LHCN-M2 (cell line): ENCODE measurements at regions not wholly inside any gene's neighbourhood (a gene's known extent, or its start where the extent isn't known, plus 50 kb on each side); places are given as distances from the start of the nearest gene placed in this dataset.

Source experiments
- DNase-seq: peaks from one replicate; pipeline ENCODE4 v3.0.0-alpha.2; 2012; ENCODE audit warnings: low read depth

DNA sequence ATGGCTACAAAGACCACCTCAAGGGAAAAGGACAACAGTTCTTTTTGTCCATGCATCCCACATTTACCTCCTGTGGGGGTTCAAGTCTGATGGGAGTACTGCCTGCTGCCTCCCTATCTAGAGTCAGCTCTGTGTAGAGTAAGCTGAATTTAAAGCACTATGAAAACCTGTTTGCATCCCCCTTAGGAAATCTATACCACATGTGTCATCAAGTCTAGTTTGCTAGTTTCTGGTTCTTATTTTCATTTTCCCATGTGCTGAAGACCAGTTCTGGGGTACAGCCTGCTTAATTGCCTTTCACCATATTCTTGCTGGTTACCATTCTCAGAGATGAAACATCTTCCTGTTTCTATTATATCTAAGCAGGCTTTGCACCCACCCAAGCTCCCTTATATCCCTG, 470.3 kb downstream of the MBD2 start:
- no peak for DNase-seq

DNA sequence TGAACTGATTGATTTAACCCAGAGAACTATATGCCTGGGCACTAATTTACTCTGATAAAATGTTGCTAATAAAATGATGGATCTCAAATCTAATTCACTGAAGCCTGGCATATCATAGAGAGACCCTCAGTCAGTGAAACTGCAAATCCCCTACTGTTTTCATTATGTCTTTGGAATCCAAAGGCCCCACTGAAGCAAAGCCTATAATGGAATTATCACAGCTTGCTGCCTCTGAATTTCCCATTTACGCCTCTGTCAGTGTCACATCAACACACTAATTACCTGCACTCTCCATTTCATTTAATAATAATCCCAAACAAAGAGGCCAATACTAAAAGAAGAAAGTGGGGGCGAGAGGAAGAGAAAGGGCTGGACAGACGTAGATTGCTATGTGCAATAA, 470.9 kb downstream of the MBD2 start:
- no peak for DNase-seq

DNA sequence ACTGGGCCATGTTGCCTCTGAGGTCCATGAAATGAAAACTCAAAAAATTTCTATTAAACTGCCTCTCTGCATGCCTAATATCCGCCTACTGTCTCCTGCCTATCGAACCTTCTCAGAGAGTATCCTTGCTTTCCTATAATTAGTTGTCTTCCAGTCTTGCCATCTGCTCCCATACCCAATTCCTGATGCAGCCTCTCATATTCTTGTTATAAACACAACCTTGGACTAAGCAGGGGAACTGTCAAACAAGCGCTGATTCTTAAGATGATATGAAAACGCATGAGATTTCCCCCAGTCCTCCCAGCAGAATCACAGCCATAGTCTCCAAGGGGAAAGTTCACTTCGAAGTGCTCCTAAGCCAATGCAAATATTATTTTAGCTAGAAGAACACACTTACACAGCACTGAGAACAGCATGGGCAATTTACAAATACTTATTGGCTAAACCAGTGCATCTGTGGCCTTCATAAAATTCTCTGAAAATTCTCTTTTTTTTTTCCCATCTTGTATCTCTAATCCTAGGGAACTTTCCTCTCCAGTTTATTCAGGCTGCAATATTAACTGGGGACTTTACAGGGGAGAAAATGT, 471.6 kb downstream of the MBD2 start:
- DNase-seq: no peak

DNA sequence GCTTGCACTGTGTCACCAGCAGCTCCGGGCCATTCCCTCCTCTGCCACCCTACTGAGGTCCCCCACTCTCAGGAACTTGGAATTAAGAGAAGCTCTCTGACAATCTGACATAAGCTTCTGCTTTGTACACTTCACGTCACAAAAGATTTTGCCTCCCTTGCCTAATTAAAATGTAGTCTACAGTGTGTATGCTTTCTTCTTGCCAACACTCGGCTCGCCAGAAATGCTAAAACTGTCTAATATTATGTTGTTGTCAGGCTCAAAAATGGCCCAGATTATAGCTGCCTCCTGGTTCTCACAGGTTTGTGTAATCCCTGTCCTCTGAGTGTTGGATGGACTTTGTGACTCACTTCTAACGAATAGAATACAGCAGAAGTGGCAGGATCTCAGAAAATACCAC, 474.7 kb downstream of the MBD2 start:
- no peak for DNase-seq

DNA sequence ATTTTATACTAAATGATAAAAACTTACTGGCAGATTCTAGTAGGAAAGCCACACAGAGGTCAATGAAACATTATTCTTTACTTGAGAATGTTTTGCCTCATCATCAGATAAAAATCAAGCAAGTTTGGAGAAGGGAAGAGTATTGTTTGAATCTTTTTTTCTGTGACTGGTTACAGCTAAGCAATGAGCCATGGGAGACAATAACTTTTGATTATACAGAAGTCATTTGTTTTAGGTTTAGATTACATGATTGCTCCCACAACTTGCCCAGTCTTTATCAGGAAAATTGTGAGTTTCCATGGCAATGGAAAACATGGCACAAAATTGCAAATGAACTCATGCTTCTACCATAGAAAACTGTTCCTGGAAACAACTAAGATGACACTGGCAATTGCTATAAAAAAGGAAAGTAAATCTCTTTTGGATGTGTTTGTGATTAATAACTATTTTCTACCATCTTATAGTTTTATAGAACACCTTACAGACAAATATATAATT, 476.8 kb downstream of the MBD2 start:
- no peak for DNase-seq

DNA sequence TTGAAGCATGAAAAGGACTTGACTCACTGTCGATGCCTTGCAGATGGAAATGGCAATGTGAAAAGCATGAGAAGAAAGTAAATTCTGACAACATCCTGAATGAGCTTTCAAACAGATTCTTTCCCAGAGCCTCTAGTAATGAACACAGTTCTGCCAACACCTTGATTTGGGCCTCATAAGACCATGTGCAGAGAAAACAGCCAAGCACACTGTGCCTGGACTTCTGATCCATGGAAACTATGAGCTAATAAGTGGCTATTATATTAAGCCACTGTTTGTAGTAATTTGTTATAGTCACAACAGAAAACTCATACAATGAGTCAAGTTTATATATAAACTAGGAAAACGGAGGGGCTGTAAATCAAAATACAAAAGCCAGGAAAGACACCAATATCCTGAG, 477.3 kb downstream of the MBD2 start:
- no peak for DNase-seq

DNA sequence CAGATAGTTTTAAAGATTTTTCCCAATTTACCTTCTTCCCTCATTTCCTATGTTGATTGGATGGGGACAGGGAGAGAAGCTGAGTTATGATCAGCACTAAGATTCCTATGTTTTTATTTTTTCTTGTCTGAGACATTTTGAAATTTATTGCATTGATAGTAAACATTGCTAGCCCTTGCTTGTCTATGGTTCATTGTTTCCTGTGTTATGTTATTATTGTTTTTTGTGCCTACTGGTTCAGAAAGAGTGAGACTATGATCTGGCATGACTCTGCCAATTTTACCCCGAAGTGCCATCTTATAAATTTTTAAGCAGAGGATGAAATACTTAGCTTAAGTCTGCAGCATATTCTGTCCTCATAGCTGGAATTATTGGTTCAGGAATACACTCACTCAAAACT, 478.5 kb downstream of the MBD2 start:
- no peak for DNase-seq

DNA sequence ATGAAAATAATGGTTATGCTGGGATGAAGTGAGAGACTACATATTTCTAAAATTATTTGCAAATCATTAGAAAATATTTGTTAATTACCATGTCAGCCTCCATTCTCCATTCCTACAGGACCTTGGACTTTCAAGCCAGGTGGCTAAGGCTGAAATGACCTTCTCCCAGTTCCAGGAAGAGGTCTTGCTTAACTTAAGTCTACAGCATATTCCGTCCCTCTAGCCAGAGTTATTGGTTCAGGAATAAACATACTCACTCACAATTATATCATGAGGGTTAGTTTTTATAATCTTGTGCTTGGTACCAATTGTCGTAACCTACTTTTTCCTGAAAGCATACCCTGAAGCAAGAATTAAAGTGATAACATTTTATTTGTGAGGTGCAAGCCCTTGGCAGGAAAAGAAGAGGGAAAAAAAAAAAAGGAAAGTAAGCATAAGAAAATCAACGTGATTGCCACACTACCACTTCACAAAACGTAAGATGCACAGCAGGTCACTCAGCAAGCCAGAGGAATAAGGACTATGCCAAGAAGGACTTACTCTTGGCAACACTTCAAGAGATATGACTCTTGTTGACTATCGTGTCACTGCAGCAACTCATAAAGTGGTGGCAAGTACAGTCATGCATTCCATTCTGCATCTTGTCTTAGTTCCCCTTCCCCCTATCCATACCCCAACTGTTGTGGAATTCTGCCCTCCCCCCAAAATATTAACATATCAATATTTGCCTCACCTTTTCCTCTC, 479.1 kb downstream of the MBD2 start:
- no peak for DNase-seq

DNA sequence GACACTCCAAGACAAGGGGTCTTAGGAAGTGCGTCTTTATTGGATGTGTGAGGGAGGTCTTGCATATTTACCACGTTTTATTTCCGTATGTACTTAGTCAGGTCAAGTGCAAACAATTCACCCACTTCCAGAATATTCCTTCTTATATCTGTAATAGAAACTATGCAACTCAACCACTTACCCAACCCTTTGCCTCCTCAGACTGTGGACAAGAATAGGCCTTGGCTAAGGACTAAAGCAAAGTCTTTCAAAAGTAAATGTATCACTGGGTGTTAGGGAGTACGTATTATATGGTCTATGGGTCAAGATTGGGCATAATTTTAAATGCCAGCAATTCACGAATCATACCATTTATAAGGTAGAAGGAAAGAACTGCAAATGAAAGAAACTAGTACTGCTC, 484.8 kb downstream of the MBD2 start:
- no peak for DNase-seq

DNA sequence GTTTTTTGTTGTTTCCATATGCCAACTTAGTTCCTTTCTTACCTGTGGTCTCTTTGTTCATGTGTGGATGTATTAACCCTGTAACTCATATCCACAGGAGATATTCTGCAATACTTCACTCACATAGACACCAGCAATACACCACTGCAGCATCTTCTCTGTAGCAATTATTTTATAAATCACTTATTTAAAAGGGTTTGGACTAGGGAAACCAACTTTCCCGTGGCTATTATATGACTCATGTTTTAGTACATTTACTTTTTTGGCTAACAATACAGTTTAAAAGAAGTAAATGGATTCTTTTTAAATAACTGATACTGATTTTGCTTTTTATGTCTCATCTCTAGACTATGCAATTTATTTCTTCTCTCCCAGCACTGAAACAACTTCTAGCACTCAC, 488.9 kb downstream of the MBD2 start:
- DNase-seq: no peak

DNA sequence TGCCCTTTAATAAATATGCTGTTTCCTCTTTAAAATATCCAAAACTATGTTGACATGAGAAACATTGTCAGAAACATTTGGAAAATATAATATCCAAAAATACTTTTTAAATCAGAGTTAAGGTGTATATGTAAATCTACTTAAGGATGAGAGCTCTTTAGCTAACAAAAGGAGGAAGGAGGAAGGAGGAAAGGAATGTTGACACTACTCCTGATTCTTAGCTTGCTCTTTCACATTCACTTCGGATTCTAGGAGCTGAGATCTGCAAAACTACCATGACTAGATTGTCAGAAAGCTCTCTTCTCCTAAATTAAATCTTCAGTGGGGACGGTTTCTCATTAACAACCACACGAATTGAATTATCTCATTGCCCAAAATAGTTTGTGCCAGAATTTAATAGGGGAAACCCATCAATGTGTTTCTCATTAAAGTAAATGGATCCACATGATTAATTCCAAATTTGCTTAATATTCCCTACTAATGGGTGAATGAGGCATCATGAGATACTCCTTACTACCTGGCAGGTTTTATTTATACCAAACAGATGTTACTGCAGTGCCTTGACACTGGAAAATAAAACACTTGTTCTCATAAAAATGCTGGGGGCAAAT, 509.1 kb downstream of the MBD2 start:
- no peak for DNase-seq

DNA sequence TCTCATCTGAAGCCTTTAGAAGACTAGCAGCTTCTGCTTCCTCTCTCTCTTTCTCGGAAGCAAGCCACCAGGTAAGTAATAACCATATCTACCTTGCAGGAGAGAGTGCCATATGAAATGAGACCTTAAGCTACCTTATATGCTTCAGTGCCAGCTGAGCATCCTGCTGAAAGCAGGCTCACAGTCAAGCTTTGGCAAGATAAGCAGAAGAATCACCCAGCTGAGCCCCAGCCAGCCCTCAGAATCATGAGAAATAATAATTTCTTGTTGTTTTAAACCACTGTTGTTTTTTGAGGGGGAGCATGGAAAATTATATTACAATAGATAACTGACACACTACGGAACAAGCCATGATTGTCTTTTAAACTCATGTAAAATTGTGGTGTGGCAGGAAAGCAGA, 514.4 kb downstream of the MBD2 start:
- DNase-seq: no peak

DNA sequence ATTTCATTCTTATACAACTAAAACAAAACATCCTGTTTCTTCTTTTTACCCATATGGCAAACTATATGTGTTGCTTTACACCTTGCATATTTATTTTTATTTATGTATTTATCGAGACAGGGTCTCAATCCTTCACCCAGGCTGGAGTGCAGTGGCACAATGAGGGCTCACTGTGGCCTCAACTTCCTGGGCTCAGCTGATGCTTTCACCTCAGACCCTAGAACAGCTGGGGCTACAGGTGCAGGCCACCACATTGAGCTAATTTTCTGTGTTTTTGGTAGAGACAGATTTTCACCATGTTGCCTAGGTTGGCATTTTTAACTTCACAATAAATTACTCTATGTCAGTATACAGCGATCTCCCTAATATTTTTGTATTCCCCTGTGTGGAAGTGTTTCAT, 522.0 kb downstream of the MBD2 start:
- DNase-seq: no peak

DNA sequence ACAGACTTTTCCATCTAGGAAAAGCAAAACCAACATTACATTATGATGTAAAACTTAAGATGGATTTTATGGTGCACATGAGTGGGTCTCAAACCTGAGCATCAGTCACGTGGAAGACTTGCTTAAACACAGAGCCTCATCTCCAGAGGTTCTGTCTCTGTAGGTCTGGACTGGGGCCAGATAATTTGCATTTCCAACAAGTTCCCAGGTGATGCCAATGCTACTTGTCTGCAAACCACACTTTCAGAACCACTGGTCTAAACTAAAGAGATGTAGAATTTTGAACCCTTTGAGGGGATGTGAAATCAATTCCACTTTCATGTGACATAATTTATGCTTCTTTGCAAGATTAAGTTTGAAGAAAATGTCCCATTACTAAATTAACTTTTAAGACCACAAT, 522.8 kb downstream of the MBD2 start:
- no peak for DNase-seq

DNA sequence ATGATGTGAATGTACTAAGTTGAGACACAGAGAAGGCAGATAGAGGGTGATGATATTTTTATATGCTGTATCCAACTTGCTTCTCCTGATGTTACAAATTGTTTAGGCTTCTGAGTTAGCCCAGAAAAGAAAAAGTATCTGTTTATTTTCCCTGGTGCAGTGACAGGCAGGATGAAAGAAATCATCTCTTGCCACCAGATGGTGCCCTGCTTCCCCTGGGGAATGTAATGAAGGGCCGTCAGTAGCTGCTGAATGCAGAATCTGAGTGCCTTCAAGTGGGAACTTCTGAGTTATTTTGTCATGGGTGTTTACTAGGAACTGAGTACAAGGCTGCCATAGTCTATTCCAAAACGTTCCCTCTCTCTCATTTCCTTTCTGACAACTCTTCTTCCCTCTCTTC, 525.6 kb downstream of the MBD2 start:
- no peak for DNase-seq

DNA sequence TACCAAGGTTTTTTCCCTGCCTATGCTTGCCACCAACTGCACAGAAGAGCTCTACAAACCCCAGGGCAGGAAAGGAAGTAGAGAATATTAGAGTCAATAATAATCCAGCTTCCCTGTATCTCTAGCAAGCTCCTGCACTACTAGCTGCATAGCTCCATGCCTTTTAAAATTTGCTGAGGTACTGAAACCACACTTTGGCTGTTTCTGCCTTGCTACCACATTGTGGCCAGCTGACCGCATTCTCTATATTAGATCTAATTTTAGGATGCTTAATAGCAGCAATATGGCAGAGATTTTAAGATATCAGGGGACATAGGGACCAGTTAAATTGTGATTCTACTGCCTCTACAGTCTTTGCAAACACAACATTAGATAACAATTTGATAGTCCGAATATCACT, 534.6 kb downstream of the MBD2 start:
- DNase-seq: no peak

DNA sequence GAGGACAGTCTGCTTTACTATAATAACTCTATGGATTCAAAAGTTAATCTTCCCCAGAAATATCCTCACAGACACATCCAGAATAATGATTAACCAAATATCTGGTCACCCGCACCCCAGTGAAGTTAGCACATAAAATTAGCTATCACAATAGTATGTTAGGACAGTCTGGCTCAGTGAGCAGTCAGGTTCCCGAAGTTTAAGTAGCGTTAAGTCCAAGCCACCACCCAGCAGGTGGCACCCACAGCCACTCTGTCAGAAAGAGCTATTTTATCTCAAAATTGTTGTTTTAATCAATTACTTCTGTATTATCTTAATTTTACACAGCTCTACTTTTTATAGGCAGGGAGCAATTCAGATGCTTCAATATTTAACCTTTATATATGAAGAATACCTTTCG, 537.5 kb downstream of the MBD2 start:
- no peak for DNase-seq

DNA sequence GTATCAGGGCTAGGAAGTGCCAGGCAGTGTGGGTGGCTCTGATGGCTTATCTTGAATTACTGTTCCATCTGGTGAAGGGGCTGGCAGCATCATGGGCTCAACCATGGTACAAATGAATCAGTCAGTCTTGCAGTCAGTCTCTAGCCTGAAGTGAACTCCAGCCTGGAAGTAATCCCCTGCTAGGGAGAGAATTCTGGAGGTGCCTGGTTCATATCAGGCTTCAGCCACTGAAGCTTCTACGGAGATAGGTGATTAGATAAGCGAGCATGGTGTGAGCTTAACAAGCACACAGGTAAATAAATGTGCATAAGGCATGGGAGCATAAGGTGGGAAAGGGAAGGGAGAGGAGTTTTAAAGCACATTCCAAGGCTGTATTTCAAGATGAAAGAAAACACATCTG, 541.7 kb downstream of the MBD2 start:
- no peak for DNase-seq

DNA sequence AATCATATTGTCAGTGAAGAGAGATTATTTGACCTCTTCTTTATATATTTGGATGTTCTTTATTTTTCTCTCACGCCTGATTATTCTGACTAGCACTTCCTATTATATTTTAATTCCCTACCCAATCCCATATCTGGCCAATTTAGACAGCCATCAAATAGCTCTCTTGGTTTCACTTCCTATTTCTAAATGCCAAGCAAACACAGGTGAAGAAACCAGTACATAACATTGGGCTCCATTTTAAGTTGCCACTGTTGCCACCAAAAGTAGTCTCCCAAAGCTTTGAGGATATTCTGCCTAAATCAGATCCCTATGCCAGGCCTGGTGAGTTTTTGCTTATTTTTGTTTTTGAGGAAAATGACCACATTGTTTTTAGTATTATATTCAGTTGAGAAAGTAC, 547.0 kb downstream of the MBD2 start:
- DNase-seq: no peak

DNA sequence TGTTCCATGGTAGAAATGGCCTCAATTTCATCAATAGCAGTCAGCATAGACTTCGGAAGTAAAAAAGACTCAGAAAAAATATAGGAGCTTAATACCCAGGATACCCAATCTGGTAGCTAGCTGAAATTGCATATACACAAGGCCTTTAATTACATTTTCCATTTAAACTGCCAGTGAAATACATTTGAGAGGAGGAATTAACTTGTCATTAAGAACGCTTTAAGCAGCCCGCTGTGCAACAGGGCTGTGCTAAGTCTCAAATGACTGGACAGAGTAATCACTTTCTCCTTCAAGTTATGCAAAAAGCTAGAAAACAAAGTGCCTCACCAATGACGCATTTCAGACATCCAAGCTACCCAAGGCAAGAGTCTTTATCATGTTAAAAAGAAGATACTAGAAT, 558.8 kb downstream of the MBD2 start:
- no peak for DNase-seq

DNA sequence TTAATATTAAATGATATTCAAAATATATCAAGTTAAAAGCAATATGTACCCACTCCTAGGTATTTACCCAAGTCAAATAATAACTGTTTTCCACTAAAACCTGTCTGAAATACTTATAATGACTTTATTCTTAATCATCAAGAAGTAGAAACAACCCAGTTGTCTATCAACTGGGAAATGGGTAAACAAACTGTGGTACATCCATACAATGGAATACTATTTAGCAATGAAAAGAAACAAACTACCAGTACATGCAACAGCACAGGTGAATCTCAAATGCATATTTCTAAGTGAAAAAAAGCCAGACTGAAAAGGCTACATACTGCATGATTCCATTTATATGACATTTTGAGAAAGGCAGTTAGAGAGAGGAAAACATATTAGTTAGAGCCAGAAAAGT, 559.9 kb downstream of the MBD2 start:
- no peak for DNase-seq

DNA sequence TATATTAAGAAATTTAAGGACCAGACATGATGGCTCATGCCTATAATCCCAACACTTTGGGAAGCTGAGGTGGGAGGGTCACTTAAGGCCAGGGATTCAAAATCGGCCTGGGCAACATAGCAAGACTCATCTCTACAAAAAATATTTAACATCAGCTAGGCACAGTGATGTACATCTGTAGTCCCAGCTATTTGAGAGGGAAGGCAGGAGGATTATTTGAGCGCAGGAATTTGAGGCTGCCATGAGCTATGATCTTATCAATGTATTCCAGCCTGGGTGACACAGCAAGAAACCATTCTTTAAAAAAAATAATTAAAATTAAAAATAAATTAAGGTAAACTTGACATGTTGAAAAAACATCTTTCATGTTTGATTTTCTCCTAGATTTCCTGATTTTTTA, 564.2 kb downstream of the MBD2 start:
- no peak for DNase-seq

DNA sequence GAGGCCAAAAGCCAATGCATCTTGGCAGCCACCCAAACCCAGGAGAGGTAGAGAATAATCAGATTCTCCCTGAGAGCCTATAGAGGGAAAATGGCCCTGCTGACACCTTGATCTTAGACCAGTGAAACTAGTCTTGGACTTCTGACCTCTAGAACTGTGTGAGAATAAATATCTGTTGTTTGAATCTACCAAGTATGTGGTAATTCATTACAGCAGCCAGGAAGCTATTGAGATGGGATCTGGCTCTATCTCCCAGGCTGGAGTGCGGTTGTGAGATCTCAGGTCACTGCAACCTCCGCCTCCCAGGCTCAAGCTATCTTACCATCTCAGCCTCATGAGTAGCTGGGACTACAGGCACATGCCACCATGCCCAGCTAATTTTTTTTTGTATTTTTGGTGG, 567.2 kb downstream of the MBD2 start:
- DNase-seq: no peak
